ENCODE measurements at regions not wholly inside any gene's neighbourhood (a gene's known extent, or its start where the extent isn't known, plus 50 kb on each side); places are given as distances from the start of the nearest gene placed in this dataset.
"Not testable (repeated sequence)": the region's sequence is repeated elsewhere in the genome, so short reads cannot be mapped to it uniquely, and the experiment has no call there.

DNA sequence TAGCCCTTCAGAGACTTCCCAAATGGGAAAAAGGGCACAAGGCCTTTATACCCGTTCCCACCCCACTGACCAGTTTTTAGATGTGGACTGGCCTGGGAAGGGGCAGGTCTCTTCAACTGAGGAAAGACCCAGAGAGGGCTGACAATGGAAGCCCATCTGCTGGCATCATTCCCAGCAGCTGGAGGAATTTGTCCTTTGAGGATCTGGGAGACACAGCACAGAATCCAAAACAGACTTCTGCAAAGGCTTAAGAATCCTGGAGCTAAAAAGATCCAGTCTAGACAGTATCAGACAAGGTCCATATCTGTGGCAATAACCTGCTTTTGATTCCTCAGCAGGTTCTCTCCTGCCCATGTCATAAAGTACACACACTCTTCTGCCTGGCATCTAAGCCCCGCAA is 329.2 kb downstream of the TMEM167A start:
- DNase-seq = no peak

DNA sequence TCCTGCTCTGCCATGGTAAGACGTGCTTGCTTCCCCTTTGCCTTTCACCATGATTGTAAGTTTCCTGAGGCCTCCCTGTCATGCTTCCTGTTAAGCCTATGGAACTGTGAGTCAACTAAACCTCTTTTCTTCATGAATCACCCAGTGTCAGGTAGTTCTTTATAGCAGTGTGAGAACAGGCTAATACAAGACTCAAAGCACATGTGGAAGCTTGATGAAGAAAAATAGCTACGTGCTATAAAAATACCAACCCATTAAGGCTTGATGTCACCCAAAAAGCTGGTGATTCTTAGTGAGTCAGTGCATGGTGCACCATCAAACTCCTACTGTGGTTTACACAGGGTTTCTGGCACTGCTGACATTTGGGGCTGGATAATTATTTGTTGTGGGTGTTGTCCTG is 332.2 kb downstream of the TMEM167A start:
- no peak for DNase-seq

DNA sequence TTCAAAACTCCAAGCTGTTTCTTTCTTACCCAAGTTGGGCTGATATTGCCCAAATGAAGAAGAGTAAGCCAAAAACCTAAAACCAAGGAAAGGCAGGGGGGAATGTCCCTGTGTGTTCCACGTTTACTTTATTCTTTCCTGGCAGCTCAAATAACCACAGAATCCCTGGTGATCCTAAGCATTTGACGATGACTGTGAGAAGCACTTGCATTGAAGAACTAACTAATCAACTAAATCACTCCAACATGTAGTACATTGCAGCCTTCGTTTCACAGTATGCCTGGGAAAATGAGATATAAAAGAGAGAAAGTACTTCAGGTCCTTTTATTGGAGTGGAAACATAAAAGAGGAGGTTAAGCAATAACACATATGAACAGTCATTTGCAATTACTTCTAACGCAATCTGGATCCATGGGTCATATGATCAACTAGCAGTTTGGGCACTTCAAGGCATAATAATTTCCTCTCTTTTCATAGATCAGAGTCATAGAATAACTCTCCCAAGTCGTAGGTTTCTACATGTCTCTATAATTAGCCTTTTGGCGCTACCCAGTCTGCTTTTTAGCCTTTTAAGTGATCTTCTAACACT is 338.4 kb downstream of the TMEM167A start:
- no peak for DNase-seq

DNA sequence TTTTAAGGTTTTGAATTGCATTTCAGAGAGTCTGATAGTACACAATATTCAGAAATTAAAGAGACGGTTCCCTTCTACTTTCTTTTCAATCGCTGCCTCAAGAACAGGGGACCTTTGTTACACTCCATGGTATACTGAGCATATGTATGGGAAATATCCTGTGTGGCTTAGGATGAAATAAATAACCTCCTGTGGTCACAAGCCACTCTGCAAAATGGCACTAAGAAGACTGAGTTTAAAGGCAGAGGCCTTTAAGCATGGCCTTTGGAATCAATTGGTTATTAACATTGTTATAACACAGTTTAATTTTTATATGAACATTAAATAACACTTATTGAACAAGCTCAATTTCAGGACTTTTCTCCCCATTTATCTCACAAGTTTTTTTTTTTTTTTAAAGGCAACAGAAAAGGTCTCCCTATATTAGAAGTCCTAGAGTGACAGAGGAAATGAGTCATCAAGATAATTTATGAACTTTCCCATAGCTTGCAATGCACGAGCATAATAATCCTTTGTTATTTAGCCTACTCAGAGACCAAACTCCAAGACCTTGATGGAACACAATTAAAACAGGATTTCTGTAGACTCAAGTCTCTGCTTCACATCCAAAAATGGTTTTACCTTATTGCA is 341.9 kb downstream of the TMEM167A start:
- no peak for DNase-seq

DNA sequence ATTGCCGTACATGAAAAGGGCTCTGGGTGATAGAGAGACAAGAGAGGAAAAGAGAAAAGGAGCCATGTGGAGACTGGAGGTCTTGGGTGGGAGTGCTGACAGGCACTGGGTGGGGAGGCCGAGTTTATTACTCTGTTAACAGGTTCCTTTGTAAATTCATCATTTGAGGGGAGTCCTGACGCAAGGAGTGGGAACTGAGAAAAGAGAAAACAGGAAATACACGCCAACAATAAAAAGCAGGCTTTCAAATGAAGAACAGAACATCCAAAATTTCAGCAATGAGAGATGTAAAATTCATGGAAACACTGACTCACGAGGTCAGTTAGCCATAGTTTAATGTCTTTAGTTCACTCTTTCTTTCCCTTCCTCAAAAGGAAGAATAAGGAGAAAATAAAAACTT is 342.8 kb downstream of the TMEM167A start:
- DNase-seq = no peak

DNA sequence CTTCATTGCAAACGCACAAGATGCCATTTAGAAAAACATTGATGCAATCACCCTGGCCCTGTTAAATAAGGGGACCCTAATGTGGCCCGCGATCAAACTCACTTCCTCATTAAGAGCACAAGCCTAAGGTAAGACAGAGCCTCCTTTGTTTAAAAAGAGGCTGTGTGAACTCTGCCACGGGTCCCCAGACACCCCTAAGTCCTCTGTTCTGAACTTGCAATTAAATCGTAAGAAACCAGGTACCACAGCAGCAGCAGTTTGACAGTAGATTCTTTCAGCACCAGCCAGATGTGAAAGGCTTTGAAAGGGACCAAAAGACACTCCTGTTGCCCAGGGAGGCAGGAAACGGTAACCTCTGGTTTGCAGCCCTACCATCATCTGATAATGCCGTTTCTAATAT is 346.3 kb downstream of the TMEM167A start:
- no peak for DNase-seq

DNA sequence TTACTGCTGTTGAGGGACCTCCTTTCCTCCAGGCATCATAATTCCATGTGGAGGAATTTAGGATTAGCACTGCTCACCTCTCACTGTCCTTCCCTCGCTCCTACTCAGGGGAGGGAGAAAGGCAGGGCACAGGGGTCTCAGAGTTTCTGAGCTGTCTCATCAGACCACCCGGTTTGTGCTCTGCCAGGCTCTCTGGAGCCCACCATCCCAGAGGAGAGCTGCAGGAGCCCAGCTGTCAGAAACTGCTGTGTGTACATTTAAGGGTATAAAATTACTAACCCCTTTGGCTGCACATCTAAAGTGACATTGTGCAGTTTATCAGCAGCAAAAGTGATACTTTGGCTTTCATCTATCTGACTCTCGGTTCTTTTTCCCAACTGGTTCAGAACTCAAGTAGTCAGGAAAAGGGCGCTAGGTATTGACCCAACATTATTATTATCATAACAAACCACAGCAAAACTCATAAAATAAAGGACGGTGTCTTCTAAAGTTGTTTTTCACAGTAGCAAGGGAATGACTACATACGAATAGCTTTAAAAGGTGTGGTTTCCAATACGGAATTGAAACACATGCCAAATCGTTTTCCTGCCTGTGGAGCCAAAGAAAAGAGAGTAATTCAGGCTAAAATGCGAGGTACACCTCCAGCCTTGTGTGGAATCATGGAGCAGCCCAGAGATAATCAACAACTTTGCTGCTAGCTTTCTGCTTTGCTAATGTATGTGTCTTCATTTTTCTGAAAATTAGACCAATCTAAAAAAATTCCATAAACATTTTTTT is 348.1 kb downstream of the TMEM167A start:
- no peak for DNase-seq

DNA sequence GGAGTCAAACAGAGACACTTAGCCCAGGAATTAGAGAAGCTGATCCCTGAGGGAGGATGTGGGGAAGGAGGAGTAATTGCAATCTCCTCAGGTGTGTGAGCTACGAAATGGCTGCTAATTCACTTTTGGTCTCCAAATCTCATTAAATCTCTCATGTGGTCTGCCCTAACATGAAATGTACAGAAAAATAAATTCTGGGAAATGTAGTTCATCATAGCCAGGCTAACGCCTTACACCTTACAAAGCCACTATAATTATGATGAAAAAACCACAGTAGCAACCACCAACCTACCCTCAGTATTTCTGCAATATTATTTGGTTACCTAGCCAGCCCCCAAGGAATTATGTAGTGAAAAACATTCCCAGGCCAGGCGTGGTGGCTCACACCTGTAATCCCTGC is 354.0 kb downstream of the TMEM167A start:
- no peak for DNase-seq

DNA sequence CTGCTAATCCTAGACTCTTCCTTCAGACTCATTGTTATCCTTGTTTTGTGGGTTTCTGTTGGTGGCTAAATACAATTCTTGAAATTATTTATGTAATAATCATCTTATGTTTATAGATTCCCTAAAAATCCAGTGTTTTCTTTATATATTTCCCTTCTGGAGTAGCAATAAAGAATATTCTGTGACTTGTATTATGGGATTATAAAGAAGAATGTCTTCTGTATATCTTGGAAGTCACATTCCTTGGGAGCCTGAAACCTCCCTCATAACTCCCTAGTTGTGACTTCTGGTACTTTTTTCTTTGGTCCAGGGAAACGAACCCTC is 356.1 kb downstream of the TMEM167A start:
- no peak for DNase-seq

DNA sequence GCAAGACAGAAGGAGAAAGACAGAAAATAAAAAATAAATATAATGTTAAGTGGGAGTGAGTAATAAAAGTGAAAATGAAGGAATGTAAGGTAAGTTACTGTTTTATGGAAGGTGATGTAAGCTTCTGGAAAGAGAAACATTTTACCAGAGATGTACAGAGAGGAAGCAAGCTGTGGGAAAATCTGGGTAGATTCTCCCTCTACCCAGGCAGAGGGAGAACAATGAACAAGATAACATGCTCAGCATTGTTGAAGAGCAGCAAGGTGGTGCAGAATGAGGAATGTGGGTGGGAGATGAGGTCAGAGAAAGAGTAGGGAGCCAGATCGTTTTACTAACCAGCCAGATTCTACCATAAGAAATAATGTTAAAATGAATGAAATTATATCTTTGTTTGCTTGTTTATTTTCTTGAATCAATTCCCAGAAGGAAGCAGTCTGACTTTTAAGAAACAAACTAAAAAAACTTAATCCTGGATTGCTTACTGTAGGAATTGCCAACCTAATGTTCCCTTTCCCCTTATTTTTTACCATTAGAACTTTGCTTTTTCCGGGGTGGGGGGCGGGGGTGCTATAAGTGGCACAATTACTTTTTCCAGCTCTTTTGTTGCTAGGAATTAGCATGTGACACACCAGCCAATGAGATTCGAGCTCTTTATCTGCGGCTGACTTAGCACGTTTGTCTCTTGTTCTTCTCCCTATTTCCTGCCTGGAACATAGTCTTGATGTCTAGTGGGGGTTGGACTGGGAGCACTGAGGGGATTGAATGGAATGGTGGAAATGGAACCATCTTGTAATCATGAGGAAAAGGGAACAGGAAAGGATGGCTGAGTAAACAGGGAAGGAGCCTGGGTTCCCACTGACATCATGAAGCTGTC is 356.7 kb downstream of the TMEM167A start:
- DNase-seq = no peak

DNA sequence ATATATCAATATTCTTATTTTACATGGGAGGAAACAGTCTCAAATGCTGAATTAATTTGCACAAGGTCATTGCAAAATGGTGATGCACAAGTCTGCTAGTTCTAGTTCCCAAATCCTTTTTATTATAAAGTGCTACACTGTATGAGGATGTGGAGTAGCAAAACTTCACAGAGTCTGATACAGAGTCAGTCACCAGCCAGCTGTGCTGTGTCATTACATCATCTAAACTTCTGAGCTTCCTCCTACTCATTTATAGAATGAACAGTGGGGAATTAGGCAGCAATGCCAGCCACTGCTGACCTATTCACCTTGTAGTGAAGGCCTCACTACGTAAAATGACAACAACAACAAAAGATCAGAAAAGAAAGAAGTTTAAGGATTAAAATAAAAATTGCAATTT is 357.8 kb downstream of the TMEM167A start:
- no peak for DNase-seq

DNA sequence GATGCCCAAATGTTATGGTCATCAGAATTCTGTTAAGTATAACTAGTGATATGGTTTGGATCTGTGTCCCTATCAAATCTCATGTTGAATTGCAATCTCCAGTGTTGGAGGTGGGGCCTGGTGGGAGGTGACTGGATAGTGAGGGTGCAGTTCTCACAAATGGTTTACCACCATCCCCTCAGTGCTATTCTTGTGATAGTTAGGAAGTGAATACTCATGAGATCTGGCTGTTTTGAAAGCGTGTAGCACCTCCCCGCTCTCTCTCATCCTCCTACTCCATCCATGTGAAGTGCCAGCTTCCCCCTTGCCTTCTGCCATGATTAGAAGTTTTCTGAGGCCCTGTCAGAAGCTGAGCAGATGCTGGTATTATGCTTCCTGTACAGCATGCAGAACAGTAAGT is 359.5 kb downstream of the TMEM167A start:
- no peak for DNase-seq

DNA sequence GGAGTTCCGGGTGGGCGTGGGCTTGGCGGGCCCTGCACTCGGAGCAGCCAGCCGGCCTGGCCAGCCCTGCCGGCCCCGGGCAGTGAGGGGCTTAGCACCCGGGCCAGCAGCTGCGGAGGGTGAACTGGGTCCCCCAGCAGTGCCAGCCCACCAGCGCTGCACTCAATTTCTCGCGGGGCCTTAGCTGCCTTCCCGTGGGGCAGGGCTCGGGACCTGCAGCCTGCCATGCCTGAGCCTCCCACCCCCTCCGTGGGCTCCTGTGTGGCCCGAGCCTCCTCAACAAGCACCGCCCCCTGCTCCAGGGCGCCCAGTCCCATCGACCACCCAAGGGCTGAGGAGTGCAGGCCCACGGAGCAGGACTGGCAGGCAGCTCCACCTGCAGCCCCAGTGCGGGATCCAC is 362.5 kb downstream of the TMEM167A start:
- DNase-seq = not testable (repeated sequence)

DNA sequence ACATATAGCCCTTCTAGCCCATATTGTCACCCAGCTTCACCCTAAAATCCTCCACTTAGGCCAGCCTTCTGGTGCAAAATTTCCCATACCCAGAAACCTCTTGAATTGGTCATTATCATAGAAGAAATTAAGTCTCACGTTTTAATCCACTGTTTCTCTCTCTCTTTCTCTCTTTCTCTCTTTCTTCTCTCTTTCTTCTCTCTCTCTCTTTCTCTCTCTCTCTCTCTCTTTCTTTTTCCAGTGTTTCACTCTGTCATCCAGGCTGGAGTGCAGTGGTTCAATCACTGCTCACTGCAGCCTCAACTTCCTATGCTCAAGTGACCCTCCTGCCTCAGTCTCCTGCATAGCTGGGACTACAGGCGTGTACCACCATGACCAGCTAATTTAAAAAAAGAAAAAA is 363.4 kb downstream of the TMEM167A start:
- no peak for DNase-seq

DNA sequence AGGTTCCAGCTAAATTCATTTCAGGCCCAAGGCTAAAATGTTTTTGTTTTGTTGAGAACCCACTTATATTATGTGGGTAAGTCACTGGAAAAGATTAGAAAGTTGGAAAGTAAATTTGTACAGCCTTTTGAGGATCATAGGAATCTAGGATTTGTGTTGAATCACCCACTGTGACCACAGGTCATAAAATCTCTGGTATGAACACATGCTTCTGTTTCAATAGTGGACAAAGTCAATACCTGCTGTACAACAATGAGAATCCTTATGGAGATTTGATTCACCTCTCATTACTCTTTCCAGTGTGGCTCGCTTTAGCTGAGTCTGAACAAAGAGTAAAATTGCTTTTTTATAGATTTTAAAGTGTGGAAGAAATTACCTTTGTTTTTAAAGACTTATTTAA is 369.5 kb downstream of the TMEM167A start:
- DNase-seq = no peak

DNA sequence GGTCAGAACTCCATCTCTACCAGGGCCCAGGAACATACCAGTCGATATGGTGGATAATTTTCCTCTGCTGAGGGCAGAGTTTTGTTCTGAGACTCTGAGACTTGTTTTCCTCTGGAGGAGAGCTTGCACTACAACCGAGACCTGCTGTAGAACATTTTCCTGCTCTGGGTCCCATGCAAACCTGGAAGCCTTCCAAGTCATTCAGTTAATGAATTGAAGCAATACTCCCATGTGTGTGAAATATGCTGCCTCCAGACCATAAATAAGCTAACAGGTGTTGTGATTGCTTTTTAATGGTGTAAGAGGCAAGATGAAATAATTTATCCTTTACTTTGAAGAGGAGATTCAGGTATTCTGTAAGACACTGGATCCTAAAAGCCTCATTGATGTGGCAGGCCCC is 372.8 kb downstream of the TMEM167A start:
- DNase-seq = no peak

DNA sequence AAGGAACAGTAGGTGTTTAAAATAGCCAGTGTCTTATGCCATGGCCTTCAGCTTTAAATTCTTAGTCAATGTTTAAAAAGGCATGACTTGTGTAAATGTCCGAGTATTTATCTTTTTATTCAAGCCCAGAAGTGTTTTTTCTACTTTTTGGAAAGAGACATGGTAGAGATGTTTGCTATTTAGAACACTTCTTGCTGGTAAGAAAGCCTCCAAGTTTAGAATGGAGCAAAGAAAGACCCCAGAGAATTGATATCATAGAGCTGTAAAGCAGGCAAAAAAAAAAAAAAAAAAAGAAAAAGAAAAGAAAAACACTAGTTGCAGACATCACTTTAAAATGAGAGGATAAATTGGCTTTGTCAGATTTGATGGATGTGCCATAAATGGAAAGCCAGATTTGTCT is 375.1 kb downstream of the TMEM167A start:
- DNase-seq = no peak

DNA sequence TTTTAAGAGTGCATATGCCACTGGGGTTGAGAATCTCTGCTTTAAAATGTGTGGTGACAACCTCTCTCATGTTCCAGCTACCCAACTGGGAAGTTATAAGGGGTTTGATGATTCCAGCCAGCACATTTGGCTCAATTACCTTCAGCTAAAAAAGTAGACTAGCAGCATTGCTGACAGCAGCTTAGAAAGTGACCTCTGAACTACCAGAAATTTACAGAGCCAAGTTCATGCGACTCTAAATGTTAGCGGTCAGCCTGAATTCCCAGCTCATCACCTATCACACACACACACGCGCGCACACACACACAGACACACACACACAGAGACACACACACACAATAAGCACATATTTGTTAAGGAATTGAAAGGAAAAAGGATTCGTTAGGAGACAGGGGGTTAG is 377.5 kb downstream of the TMEM167A start:
- DNase-seq = no peak

DNA sequence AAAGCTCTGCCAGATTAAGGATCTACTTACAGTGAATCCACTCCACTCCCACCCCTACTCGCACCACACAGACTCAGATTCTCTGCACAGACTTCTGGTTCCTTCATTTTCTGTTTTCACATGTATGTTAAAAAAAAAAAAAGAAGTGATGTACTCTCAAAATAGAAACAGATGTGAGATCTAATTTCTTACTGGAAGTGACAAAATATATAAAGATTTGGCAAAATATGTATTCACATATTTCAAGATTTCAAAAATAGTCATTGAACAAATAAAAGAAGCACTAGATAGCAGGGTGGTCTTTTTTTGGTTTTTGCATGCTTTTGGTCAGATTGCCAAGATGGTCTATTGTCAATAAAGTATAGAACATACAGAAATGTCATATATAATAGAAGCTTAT is 379.2 kb downstream of the TMEM167A start:
- no peak for DNase-seq

DNA sequence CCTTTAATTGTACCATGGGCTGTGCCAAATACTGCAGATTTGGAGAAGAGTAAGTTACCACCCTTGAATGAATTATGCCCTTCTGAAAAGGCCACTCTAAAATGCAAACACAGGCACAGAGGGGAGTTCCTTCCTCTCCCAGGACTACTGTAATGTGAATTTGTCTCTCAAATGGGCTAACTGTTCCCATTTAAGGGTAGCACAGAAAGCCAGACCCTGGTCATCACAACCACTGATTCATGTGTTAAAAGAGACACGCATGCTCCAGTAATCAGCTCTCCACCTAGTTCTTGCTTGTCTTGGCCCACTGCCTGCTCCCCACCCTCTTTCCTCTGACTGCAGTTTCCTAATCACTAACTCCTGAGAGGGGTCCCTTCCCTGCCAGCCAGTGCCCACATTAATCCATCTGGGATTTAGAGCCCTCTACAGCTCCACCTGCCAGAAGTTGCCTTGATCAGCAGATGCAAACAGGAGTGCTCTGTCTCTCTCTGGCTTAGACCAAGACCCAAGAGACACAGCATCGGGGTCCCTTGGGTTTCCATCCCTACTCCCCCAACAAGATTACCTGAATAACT is 382.4 kb downstream of the TMEM167A start:
- no peak for DNase-seq

DNA sequence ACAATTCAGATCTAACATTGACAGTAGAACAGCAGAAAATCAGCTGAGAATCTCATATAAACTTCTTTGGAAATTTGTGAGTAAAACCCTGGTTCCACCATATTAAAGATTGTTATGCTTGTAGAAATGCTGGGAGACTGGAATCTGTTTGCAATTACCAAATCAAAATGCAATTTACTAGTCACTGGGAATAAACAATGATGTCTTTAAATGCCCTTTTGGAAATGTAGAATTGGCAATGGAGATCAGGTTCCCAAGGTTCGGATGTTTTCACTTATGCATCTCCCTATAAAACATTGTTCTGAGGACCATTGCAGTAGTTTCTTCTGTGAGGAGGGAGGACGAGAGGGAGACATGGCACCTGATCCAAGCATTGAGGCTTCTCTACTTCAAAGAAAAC is 384.4 kb downstream of the TMEM167A start:
- no peak for DNase-seq

DNA sequence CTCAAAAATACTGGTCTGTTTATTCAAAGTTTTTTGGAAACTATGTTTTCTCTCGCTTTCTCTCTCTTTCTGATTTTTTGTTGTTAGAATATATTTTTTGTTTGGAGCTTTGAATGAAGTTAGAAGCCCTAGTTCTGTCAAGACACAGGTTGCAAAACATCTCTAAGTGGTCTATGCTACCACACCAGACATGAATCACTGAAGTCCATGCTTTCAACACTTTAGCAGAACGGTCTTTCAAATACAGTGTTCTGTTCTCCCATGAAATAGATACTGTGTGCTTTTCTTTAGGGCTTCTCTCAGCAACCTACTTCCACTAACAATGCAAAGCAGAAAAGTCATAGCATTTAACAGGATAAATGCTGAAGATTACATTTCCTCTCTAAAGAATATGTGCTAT is 392.5 kb downstream of the TMEM167A start:
- DNase-seq = no peak

DNA sequence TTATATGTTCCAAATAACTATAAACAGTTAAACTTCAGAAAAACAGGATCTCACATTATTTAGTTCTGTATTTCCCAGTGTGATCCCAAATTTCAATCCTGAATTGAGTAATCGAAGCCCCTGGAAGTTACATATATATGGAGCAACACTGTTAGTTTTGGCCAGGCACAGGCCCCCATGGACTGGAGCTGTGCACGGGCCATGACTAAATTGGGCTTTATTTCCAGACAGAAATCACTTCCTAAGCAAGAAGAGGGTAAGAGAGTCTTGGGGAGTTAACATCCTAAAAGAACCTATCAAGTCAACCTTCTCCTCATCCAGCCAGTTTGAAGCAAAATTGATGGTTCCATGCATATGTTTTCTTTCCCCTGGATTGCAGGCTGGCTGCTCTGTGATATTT is 393.0 kb downstream of the TMEM167A start:
- DNase-seq = no peak

All from HCEC 1CT (cell line).